Karpas-422 (cell line): ENCODE measurements at regions not wholly inside any gene's neighbourhood (a gene's known extent, or its start where the extent isn't known, plus 50 kb on each side); places are given as distances from the start of the nearest gene placed in this dataset.

Source experiments
- DNase-seq: peaks from one replicate; pipeline ENCODE4 v3.0.0-alpha.2; 2015
- H2AFZ ChIP-seq: fragments of 200-600 bp; sonication (generic); 2 replicates; pipeline ENCODE4 v1.6.1; 2014; ENCODE audit warnings: antibody characterized with exemption, low read length, mixed read lengths
- H3K27ac ChIP-seq: fragments of 200-600 bp; sonication (generic); 2 replicates; pipeline ENCODE4 v1.5.1; 2014; ENCODE audit warnings: mild to moderate bottlenecking, low read length, moderate library complexity
- H3K27me3 ChIP-seq: fragments of 200-600 bp; sonication (generic); 2 replicates; pipeline ENCODE4 v1.6.1; 2014; ENCODE audit warnings: low read length, mixed read lengths
- H3K36me3 ChIP-seq: fragments of 200-600 bp; sonication (generic); 2 replicates; pipeline ENCODE4 v1.6.1; 2014; ENCODE audit warnings: low read length, mixed read lengths; ENCODE audit not compliant: insufficient read depth
- H3K4me1 ChIP-seq: fragments of 200-600 bp; sonication (generic); 2 replicates; pipeline ENCODE4 v1.6.1; 2014; ENCODE audit warnings: mild to moderate bottlenecking, low read length, mixed read lengths
- H3K4me2 ChIP-seq: fragments of 200-600 bp; sonication (generic); 2 replicates; pipeline ENCODE4 v1.6.1; 2014; ENCODE audit warnings: low read length, low read depth, mild to moderate bottlenecking; ENCODE audit not compliant: poor library complexity, severe bottlenecking
- H3K4me3 ChIP-seq: fragments of 200-600 bp; sonication (generic); 2 replicates; pipeline ENCODE4 v1.5.1; 2014; ENCODE audit warnings: mild to moderate bottlenecking, antibody characterized with exemption, low read length, mixed read lengths
- H3K79me2 ChIP-seq: fragments of 200-600 bp; sonication (generic); 2 replicates; pipeline ENCODE4 v1.6.1; 2014; ENCODE audit warnings: mild to moderate bottlenecking, low read length, mixed read lengths
- H3K9ac ChIP-seq: fragments of 200-600 bp; sonication (generic); 2 replicates; pipeline ENCODE4 v1.6.0; 2014; ENCODE audit warnings: low read length
- H3K9me2 ChIP-seq: fragments of 200-600 bp; sonication (generic), shearing (Covaris generic); replicated peaks from 2 replicates; pipeline ENCODE4 v1.6.0; 2014; ENCODE audit warnings: mild to moderate bottlenecking, low read length, moderate library complexity; ENCODE audit not compliant: insufficient read depth
- H3K9me3 ChIP-seq: fragments of 300-700, 200-600 bp; sonication (generic); 2 replicates; pipeline ENCODE4 v1.6.1; 2014; ENCODE audit warnings: low read length, mixed read lengths
- H4K20me1 ChIP-seq: fragments of 200-600 bp; sonication (generic); 2 replicates; pipeline ENCODE4 v1.6.1; 2014; ENCODE audit warnings: mild to moderate bottlenecking, antibody characterized with exemption, low read length, low read depth; ENCODE audit not compliant: insufficient read depth

- no peak overlapping the region for H3K27ac ChIP-seq
- H4K20me1 ChIP-seq, result no peaks in the 10 kb centered on the region
- H3K4me2 ChIP-seq, result no peak overlapping the region
- H3K27me3 ChIP-seq, result no peaks in the 10 kb centered on the region
- no peaks in the 10 kb centered on the region for H3K79me2 ChIP-seq
- no peak overlapping the region for H3K9ac ChIP-seq
- no peak overlapping the region for H2AFZ ChIP-seq
- H3K36me3 ChIP-seq, result no peaks in the 10 kb centered on the region
- H3K4me3 ChIP-seq, result no peak overlapping the region
- no peak for DNase-seq
- no peaks in the 10 kb centered on the region for H3K9me3 ChIP-seq
- H3K4me1 ChIP-seq, result no peaks in the 10 kb centered on the region
- no peaks in the 10 kb centered on the region for H3K9me2 ChIP-seq
These were observed 101.2 kb downstream of the BTG1 start for GRCh38 chr12:92044435-92044834.

- no peak overlapping the region for H3K4me3 ChIP-seq
- H2AFZ ChIP-seq, result no peak overlapping the region
- H3K9ac ChIP-seq, result no peak overlapping the region
- no peaks in the 10 kb centered on the region for H3K36me3 ChIP-seq
- H3K9me2 ChIP-seq, result no peaks in the 10 kb centered on the region
- no peaks in the 10 kb centered on the region for H3K79me2 ChIP-seq
- H4K20me1 ChIP-seq, result no peaks in the 10 kb centered on the region
- H3K4me1 ChIP-seq, result no peaks in the 10 kb centered on the region
- H3K4me2 ChIP-seq, result no peak overlapping the region
- no peaks in the 10 kb centered on the region for H3K9me3 ChIP-seq
- no peak for DNase-seq
- no peak overlapping the region for H3K27ac ChIP-seq
- no peaks in the 10 kb centered on the region for H3K27me3 ChIP-seq
These were observed 102.7 kb downstream of the BTG1 start for GRCh38 chr12:92042791-92043531.

- Histone ChIP-seq H3K36me3 (no peaks in the 10 kb centered on the region), H3K4me2 (no peak overlapping the region), H3K4me3 (no peak overlapping the region), H3K27me3 (no peaks in the 10 kb centered on the region), H3K9me3 (no peaks in the 10 kb centered on the region), H3K4me1 (no peaks in the 10 kb centered on the region), H4K20me1 (no peaks in the 10 kb centered on the region), H3K9me2 (no peaks in the 10 kb centered on the region), H2AFZ (no peak overlapping the region), H3K27ac (no peak overlapping the region), H3K79me2 (no peaks in the 10 kb centered on the region), H3K9ac (no peak overlapping the region)
- DNase-seq, result no peak
These were observed 103.9 kb downstream of the BTG1 start for GRCh38 chr12:92041742-92042141.

- no peaks in the 10 kb centered on the region for H3K9me2 ChIP-seq
- H4K20me1 ChIP-seq, result no peaks in the 10 kb centered on the region
- no peaks in the 10 kb centered on the region for H3K9me3 ChIP-seq
- H3K9ac ChIP-seq, result no peak overlapping the region
- no peak overlapping the region for H3K4me2 ChIP-seq
- DNase-seq, result no peak
- no peak overlapping the region for H3K4me3 ChIP-seq
- H3K79me2 ChIP-seq, result no peaks in the 10 kb centered on the region
- H3K27ac ChIP-seq, result no peak overlapping the region
- no peaks in the 10 kb centered on the region for H3K36me3 ChIP-seq
- H3K27me3 ChIP-seq, result no peaks in the 10 kb centered on the region
- H2AFZ ChIP-seq, result no peak overlapping the region
- H3K4me1 ChIP-seq, result no peaks in the 10 kb centered on the region; the same call in 1 of the 2 replicates
These were observed 106.6 kb downstream of the BTG1 start for GRCh38 chr12:92039046-92039445.

- no peak for DNase-seq
- no peaks in the 10 kb centered on the region for H3K79me2 ChIP-seq
- no peak overlapping the region for H3K27ac ChIP-seq
- H3K9me3 ChIP-seq, result no peaks in the 10 kb centered on the region
- no peaks in the 10 kb centered on the region for H3K9me2 ChIP-seq
- no peak overlapping the region for H3K4me2 ChIP-seq
- H3K4me1 ChIP-seq, result no peaks in the 10 kb centered on the region; the same call in 1 of the 2 replicates
- no peak overlapping the region for H3K9ac ChIP-seq
- H3K36me3 ChIP-seq, result no peaks in the 10 kb centered on the region
- H2AFZ ChIP-seq, result no peak overlapping the region
- no peaks in the 10 kb centered on the region for H3K27me3 ChIP-seq
- no peak overlapping the region for H3K4me3 ChIP-seq
- no peaks in the 10 kb centered on the region for H4K20me1 ChIP-seq
These were observed 107.2 kb downstream of the BTG1 start for GRCh38 chr12:92038476-92038875.

GRCh38 chr12:92036771-92037453 is 108.7 kb downstream of the BTG1 start:
- no peak overlapping the region for H3K4me3 ChIP-seq
- DNase-seq, result no peak
- no peaks in the 10 kb centered on the region for H3K27me3 ChIP-seq
- H3K4me1 ChIP-seq, result no peaks in the 10 kb centered on the region; the same call in 1 of the 2 replicates
- H2AFZ ChIP-seq, result no peak overlapping the region
- no peak overlapping the region for H3K9ac ChIP-seq
- no peak overlapping the region for H3K4me2 ChIP-seq
- no peaks in the 10 kb centered on the region for H4K20me1 ChIP-seq
- no peak overlapping the region for H3K27ac ChIP-seq
- no peaks in the 10 kb centered on the region for H3K9me3 ChIP-seq
- no peaks in the 10 kb centered on the region for H3K9me2 ChIP-seq
- no peaks in the 10 kb centered on the region for H3K79me2 ChIP-seq
- H3K36me3 ChIP-seq, result no peaks in the 10 kb centered on the region

- H3K27me3 ChIP-seq, result no peaks in the 10 kb centered on the region
- no peaks in the 10 kb centered on the region; the same call in 1 of the 2 replicates for H3K4me1 ChIP-seq
- H3K4me3 ChIP-seq, result no peak overlapping the region
- DNase-seq, result no peak
- no peak overlapping the region for H3K27ac ChIP-seq
- no peaks in the 10 kb centered on the region for H3K36me3 ChIP-seq
- no peak overlapping the region for H2AFZ ChIP-seq
- no peak overlapping the region for H3K4me2 ChIP-seq
- H3K9ac ChIP-seq, result no peak overlapping the region
- no peaks in the 10 kb centered on the region for H3K9me2 ChIP-seq
- H3K79me2 ChIP-seq, result no peaks in the 10 kb centered on the region
- no peaks in the 10 kb centered on the region for H3K9me3 ChIP-seq
- no peaks in the 10 kb centered on the region for H4K20me1 ChIP-seq
These were observed 109.5 kb downstream of the BTG1 start for GRCh38 chr12:92036061-92036620.

- H3K4me1 ChIP-seq, result no peaks in the 10 kb centered on the region; the same call in 1 of the 2 replicates
- no peaks in the 10 kb centered on the region for H3K27me3 ChIP-seq
- H3K4me2 ChIP-seq, result no peak overlapping the region
- no peak overlapping the region for H3K4me3 ChIP-seq
- H3K9ac ChIP-seq, result no peak overlapping the region
- no peaks in the 10 kb centered on the region for H3K79me2 ChIP-seq
- no peaks in the 10 kb centered on the region for H3K9me2 ChIP-seq
- no peaks in the 10 kb centered on the region for H4K20me1 ChIP-seq
- no peaks in the 10 kb centered on the region for H3K36me3 ChIP-seq
- H3K27ac ChIP-seq, result no peak overlapping the region
- DNase-seq, result no peak
- no peak overlapping the region for H2AFZ ChIP-seq
- no peaks in the 10 kb centered on the region for H3K9me3 ChIP-seq
These were observed 110.2 kb downstream of the BTG1 start for GRCh38 chr12:92035477-92035876.
